CD8-positive, alpha-beta memory T cell (primary cell): ENCODE measurements at regions not wholly inside any gene's neighbourhood (a gene's known extent, or its start where the extent isn't known, plus 50 kb on each side); places are given as distances from the start of the nearest gene placed in this dataset.
"Not testable (repeated sequence)": the region's sequence is repeated elsewhere in the genome, so short reads cannot be mapped to it uniquely, and the experiment has no call there.

ENCODE experiments used
- CTCF ChIA-PET: fragments of 350-600 bp; sonication (Branson Sonifier 250); formaldehyde crosslinking; loops from one replicate; lab custom pipeline; 2021; ENCODE audit warnings: antibody characterized with exemption; lab: Charles Lee
- POLR2A ChIA-PET: fragments of 350-600 bp; sonication (Branson Sonifier 250); formaldehyde crosslinking; loops from one replicate; lab custom pipeline; 2021; ENCODE audit warnings: antibody characterized with exemption; lab: Charles Lee
- DNase-seq, 5 donors: peaks; one replicate each; pipeline versions ENCODE4 v3.0.0 to v3.0.0-alpha.2; 2020 to 2022; ENCODE audit warnings: mixed read lengths in 1 of 5
- H3K27ac ChIP-seq: one replicate; pipeline ENCODE4 v1.7.0; 2013; ENCODE audit warnings: low read depth, mild to moderate bottlenecking, low read length, moderate library complexity
- H3K27me3 ChIP-seq: 2 replicates; pipeline ENCODE4 v1.7.0; 2013; ENCODE audit warnings: low read length, mild to moderate bottlenecking; ENCODE audit not compliant: insufficient read depth, poor library complexity, severe bottlenecking
- H3K36me3 ChIP-seq: 2 replicates; pipeline ENCODE4 v1.7.0; 2013; ENCODE audit warnings: mild to moderate bottlenecking, low read length, moderate library complexity; ENCODE audit not compliant: insufficient read depth
- H3K4me1 ChIP-seq: 2 replicates; pipeline ENCODE4 v1.7.0; 2013; ENCODE audit warnings: mild to moderate bottlenecking, low read length, moderate library complexity; ENCODE audit not compliant: insufficient read depth
- H3K4me3 ChIP-seq: 2 replicates; pipeline ENCODE4 v1.7.0; 2013; ENCODE audit warnings: mild to moderate bottlenecking, low read length
- H3K9me3 ChIP-seq: 2 replicates; pipeline ENCODE4 v1.7.0; 2013; ENCODE audit warnings: mild to moderate bottlenecking, low read length
- H3K27ac Mint-ChIP-seq, 8 donors: one replicate each; pipeline ENCODE4 v1.8.0; 2020 to 2021; ENCODE audit warnings: mixed read lengths in 8 of 8, mild to moderate bottlenecking in 6 of 8, inconsistent platforms in 3 of 8, moderate library complexity in 3 of 8
- H3K27me3 Mint-ChIP-seq, 2 donors: one replicate each; pipeline ENCODE4 v1.8.0; 2020 to 2021; ENCODE audit warnings: mixed read lengths in 2 of 2, mild to moderate bottlenecking in 1 of 2, moderate library complexity in 1 of 2
- H3K36me3 Mint-ChIP-seq, 3 donors: one replicate each; pipeline ENCODE4 v1.8.0; 2020 to 2021; ENCODE audit warnings: mixed read lengths in 3 of 3, inconsistent platforms in 1 of 3, mild to moderate bottlenecking in 1 of 3
- H3K4me1 Mint-ChIP-seq, 3 donors: one replicate each; pipeline ENCODE4 v1.8.0; 2020 to 2021; ENCODE audit warnings: mixed read lengths in 3 of 3, inconsistent platforms in 1 of 3, mild to moderate bottlenecking in 1 of 3
- H3K4me3 Mint-ChIP-seq, 7 donors: one replicate each; pipeline ENCODE4 v1.8.0; 2020 to 2021; ENCODE audit warnings: mixed read lengths in 7 of 7, mild to moderate bottlenecking in 6 of 7, moderate library complexity in 4 of 7, inconsistent platforms in 2 of 7
- H3K9me3 Mint-ChIP-seq, 5 donors: one replicate each; pipeline ENCODE4 v1.8.0; 2020 to 2022; ENCODE audit warnings: mixed read lengths in 5 of 5, mild to moderate bottlenecking in 3 of 5, moderate library complexity in 2 of 5, inconsistent platforms in 1 of 5

- Histone ChIP-seq H3K36me3 (no peaks in the 10 kb centered on the region), H3K4me3 (no peak overlapping the region), H3K27ac (no peak overlapping the region), H3K9me3 (no peaks in the 10 kb centered on the region), H3K27me3 (no peaks in the 10 kb centered on the region), H3K4me1 (no peaks in the 10 kb centered on the region)
- POLR2A ChIA-PET = no interaction called here
- Mint-ChIP-seq H3K4me1 (no peaks in the 10 kb centered on the region), H3K36me3 (no peaks in the 10 kb centered on the region), H3K27ac (no peak overlapping the region), H3K4me3 (no peak overlapping the region), H3K9me3 (peaks cover 3 to 12% (median 7%) of the 10 kb centered on the region in 5 donors), H3K27me3 (no peaks in the 10 kb centered on the region)
- CTCF ChIA-PET = no interaction called here
- DNase-seq = no peak
These were observed 341.2 kb upstream of the MGAT4C start for GRCh38 chr12:86597431-86597830.

GRCh38 chr12:86590296-86590695, 334.1 kb upstream of the MGAT4C start:
- Histone ChIP-seq H3K36me3 (no peaks in the 10 kb centered on the region), H3K4me3 (no peak overlapping the region), H3K27me3 (no peaks in the 10 kb centered on the region), H3K27ac (no peak overlapping the region), H3K4me1 (no peaks in the 10 kb centered on the region), H3K9me3 (no peaks in the 10 kb centered on the region)
- Mint-ChIP-seq H3K4me1 (no peaks in the 10 kb centered on the region), H3K9me3 (peaks cover 0 to 20% (median 1%) of the 10 kb centered on the region in 5 donors), H3K27me3 (no peaks in the 10 kb centered on the region), H3K36me3 (no peaks in the 10 kb centered on the region), H3K4me3 (no peak overlapping the region), H3K27ac (no peak overlapping the region)
- no peak for DNase-seq
- POLR2A ChIA-PET = no interaction called here
- CTCF ChIA-PET = no interaction called here

GRCh38 chr12:86574143-86574542, 318.0 kb upstream of the MGAT4C start:
- DNase-seq = no peak
- ChIA-PET CTCF (no interaction called here), POLR2A (no interaction called here)
- Mint-ChIP-seq H3K4me3 (no peak overlapping the region), H3K27me3 (no peaks in the 10 kb centered on the region), H3K9me3 (peaks cover 2 to 24% (median 7%) of the 10 kb centered on the region in 5 donors), H3K27ac (no peak overlapping the region), H3K4me1 (no peaks in the 10 kb centered on the region), H3K36me3 (no peaks in the 10 kb centered on the region)
- H3K36me3 ChIP-seq = no peaks in the 10 kb centered on the region
- no peaks in the 10 kb centered on the region for H3K27me3 ChIP-seq
- H3K4me3 ChIP-seq = no peak overlapping the region
- no peaks in the 10 kb centered on the region for H3K4me1 ChIP-seq
- no peak overlapping the region for H3K27ac ChIP-seq
- H3K9me3 ChIP-seq = no peaks in the 10 kb centered on the region

- Mint-ChIP-seq H3K9me3 (peaks cover 0 to 26% (median 7%) of the 10 kb centered on the region in 5 donors), H3K27ac (no peak overlapping the region), H3K4me1 (no peaks in the 10 kb centered on the region), H3K4me3 (no peak overlapping the region), H3K36me3 (no peaks in the 10 kb centered on the region), H3K27me3 (no peaks in the 10 kb centered on the region)
- ChIA-PET POLR2A (no interaction called here), CTCF (no interaction called here)
- Histone ChIP-seq H3K4me3 (no peak overlapping the region), H3K9me3 (no peaks in the 10 kb centered on the region), H3K27me3 (no peaks in the 10 kb centered on the region), H3K27ac (no peak overlapping the region), H3K4me1 (no peaks in the 10 kb centered on the region), H3K36me3 (no peaks in the 10 kb centered on the region)
- DNase-seq = no peak
These were observed 316.3 kb upstream of the MGAT4C start for GRCh38 chr12:86572455-86572854.

GRCh38 chr12:86565038-86565437, 308.8 kb upstream of the MGAT4C start:
- Histone ChIP-seq H3K27me3 (no peaks in the 10 kb centered on the region), H3K4me3 (no peak overlapping the region), H3K36me3 (no peaks in the 10 kb centered on the region), H3K9me3 (no peaks in the 10 kb centered on the region), H3K4me1 (no peaks in the 10 kb centered on the region), H3K27ac (no peak overlapping the region)
- Mint-ChIP-seq H3K27ac (peak overlapping the region in 1 of 8 donors; percentile 75), H3K4me1 (no peaks in the 10 kb centered on the region), H3K4me3 (no peak overlapping the region), H3K9me3 (peaks cover 5 to 28% (median 11%) of the 10 kb centered on the region in 5 donors), H3K27me3 (no peaks in the 10 kb centered on the region), H3K36me3 (no peaks in the 10 kb centered on the region)
- ChIA-PET CTCF (no interaction called here), POLR2A (no interaction called here)
- DNase-seq = no peak

GRCh38 chr12:86555491-86555890, 299.3 kb upstream of the MGAT4C start:
- H3K36me3 Mint-ChIP-seq, H3K27ac ChIP-seq, H3K4me3 Mint-ChIP-seq, H3K27me3 Mint-ChIP-seq, CTCF ChIA-PET, H3K9me3 ChIP-seq, DNase-seq, H3K27me3 ChIP-seq, H3K27ac Mint-ChIP-seq, H3K4me3 ChIP-seq, H3K4me1 ChIP-seq, POLR2A ChIA-PET, H3K36me3 ChIP-seq, H3K4me1 Mint-ChIP-seq: not testable (repeated sequence)
- H3K9me3 Mint-ChIP-seq = peaks cover 6 to 19% (median 8%) of the 10 kb centered on the region in 5 donors

- Mint-ChIP-seq H3K27me3 (no peaks in the 10 kb centered on the region), H3K27ac (no peak overlapping the region), H3K9me3 (peaks cover 0 to 3% (median 2%) of the 10 kb centered on the region in 5 donors), H3K4me1 (no peaks in the 10 kb centered on the region), H3K4me3 (no peak overlapping the region), H3K36me3 (no peaks in the 10 kb centered on the region)
- ChIA-PET POLR2A (no interaction called here), CTCF (no interaction called here)
- Histone ChIP-seq H3K4me3 (no peak overlapping the region), H3K4me1 (no peaks in the 10 kb centered on the region), H3K36me3 (no peaks in the 10 kb centered on the region), H3K27ac (no peak overlapping the region), H3K9me3 (no peaks in the 10 kb centered on the region), H3K27me3 (no peaks in the 10 kb centered on the region)
- no peak for DNase-seq
These were observed 295.0 kb upstream of the MGAT4C start for GRCh38 chr12:86551146-86551571.

GRCh38 chr12:86550218-86551145, 294.3 kb upstream of the MGAT4C start:
- Mint-ChIP-seq H3K27me3 (no peaks in the 10 kb centered on the region), H3K27ac (no peak overlapping the region), H3K4me1 (no peaks in the 10 kb centered on the region), H3K4me3 (no peak overlapping the region), H3K36me3 (no peaks in the 10 kb centered on the region), H3K9me3 (peaks cover 0 to 3% (median 3%) of the 10 kb centered on the region in 5 donors)
- no peaks in the 10 kb centered on the region for H3K36me3 ChIP-seq
- POLR2A ChIA-PET = no interaction called here
- H3K9me3 ChIP-seq = no peaks in the 10 kb centered on the region
- H3K4me1 ChIP-seq = no peaks in the 10 kb centered on the region
- H3K4me3 ChIP-seq = no peak overlapping the region
- no peak for DNase-seq
- H3K27ac ChIP-seq = no peak overlapping the region
- CTCF ChIA-PET = no interaction called here
- no peaks in the 10 kb centered on the region for H3K27me3 ChIP-seq
